ENCODE measurements at regions not wholly inside any gene's neighbourhood (a gene's known extent, or its start where the extent isn't known, plus 50 kb on each side); places are given as distances from the start of the nearest gene placed in this dataset.

DNA sequence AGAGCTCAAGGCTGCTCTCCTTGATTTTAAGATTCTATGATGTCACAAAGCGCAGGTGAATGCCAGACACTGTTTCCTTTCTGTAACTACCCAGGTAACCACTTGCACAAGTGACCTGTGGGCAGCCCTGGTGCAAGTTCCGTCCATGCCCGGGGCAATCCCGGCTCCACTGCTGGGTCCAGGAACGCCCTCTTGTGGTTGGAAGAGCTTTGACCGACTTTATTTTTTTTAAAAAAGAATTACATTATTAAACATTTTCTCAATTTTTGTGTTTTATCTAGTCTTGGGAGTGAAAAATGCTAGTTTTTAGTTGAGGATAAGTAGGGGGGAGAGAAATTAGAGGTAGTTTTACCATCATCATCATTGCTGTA is 695.2 kb downstream of the QKI start:
- ATAC-seq: peak; percentile 63
- peak overlapping the region in 1 of 2 donors; percentile 73 for H3K27ac ChIP-seq
- H3K9me3 ChIP-seq: no peaks in the 10 kb centered on the region
- H3K4me1 ChIP-seq: peaks cover 0 to 9% of the 10 kb centered on the region in 2 donors
- no peaks in the 10 kb centered on the region for H3K27me3 ChIP-seq
- H3K36me3 ChIP-seq: no peaks in the 10 kb centered on the region
- no peak for DNase-seq
- intact Hi-C loops (cut with DNase I): no loop called here
- no peak overlapping the region for H3K4me3 ChIP-seq
- TF ChIP-seq, protein P1, sequence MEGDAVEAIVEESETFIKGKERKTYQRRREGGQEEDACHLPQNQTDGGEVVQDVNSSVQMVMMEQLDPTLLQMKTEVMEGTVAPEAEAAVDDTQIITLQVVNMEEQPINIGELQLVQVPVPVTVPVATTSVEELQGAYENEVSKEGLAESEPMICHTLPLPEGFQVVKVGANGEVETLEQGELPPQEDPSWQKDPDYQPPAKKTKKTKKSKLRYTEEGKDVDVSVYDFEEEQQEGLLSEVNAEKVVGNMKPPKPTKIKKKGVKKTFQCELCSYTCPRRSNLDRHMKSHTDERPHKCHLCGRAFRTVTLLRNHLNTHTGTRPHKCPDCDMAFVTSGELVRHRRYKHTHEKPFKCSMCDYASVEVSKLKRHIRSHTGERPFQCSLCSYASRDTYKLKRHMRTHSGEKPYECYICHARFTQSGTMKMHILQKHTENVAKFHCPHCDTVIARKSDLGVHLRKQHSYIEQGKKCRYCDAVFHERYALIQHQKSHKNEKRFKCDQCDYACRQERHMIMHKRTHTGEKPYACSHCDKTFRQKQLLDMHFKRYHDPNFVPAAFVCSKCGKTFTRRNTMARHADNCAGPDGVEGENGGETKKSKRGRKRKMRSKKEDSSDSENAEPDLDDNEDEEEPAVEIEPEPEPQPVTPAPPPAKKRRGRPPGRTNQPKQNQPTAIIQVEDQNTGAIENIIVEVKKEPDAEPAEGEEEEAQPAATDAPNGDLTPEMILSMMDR (IDR thresholded peaks at IDR 0.05): peak in 1 of 2 donors; percentile 47

DNA sequence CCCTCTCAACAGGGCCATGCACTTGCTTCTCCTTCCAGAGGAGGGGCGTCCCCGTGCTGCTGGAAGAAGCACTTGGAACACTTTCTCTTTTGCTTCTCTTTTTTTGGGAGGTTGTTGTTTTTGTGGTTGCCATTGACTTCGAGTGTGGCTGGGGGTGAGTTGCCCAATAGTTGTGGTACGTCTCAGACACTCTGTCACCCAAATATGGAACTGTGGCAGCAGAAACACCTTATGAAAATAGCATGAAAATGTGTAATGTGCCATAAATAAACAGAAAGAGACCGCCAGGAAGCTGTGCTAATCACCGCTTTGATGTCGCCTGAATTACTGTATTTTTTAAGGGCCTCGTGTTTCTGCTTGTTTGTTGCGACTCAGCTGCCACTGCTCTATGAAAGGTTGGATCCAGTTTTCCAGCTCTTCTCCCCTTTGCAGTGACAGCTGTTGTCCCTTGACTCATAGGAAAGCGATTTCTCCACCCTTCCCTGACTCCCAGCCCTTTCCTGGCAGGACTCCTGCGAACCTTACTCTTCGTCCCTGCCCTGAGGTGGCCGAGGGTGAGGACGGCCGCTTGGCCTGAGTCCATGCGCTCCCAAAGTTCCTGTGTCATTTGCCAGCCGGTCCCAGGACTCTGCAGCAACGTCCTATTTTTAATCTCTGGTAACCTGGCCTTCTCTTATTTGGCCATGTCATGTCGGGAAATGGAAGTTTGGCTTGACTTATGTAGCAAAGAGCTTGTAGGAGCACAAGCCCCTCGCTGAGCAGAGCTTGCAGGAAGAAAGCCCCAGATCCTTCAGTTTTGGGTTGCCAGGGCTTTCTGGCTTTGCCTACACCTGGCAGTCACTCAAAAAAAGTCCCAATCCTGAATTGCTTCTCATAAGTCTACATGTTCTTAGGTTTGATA is 694.6 kb downstream of the QKI start:
- peaks cover 0 to 9% of the 10 kb centered on the region in 2 donors for H3K4me1 ChIP-seq
- no peak overlapping the region for H3K4me3 ChIP-seq
- intact Hi-C loops (cut with DNase I): no loop called here
- ATAC-seq (peak; percentile 59), DNase-seq (no peak)
- no peaks in the 10 kb centered on the region for H3K27me3 ChIP-seq
- no peaks in the 10 kb centered on the region for H3K9me3 ChIP-seq
- no peaks in the 10 kb centered on the region for H3K36me3 ChIP-seq
- TF ChIP-seq, protein P1 (IDR thresholded peaks at IDR 0.05): no peak
- H3K27ac ChIP-seq: peak overlapping the region in 1 of 2 donors; percentile 73

DNA sequence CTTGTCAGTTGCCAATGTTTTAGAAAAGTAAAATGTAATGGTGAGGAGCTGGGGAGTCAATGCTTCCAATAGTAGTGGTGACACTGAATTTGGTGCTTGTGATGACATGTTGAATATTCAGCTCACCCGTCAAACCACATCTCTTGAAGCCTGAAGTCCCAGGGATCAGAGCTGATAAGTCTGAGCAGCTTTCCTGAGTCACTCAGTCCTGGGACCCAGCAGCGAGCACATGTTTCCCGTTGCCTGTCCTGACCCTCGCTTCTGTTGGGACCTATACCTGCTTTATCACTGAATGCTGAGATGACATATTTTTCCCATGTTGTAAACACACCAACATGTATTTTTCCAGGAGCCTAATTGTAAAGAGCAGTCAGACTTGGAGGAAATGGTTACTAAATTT is 693.6 kb downstream of the QKI start:
- no peaks in the 10 kb centered on the region for H3K9me3 ChIP-seq
- H3K4me3 ChIP-seq: no peak overlapping the region
- H3K4me1 ChIP-seq: peaks cover 0 to 9% of the 10 kb centered on the region in 2 donors
- H3K27me3 ChIP-seq: no peaks in the 10 kb centered on the region
- DNase-seq (no peak), ATAC-seq (no peak)
- TF ChIP-seq, protein P1 (IDR thresholded peaks at IDR 0.05): no peak
- peak overlapping the region in 1 of 2 donors; percentile 73 for H3K27ac ChIP-seq
- H3K36me3 ChIP-seq: no peaks in the 10 kb centered on the region
- intact Hi-C loops (cut with DNase I): no loop called here

DNA sequence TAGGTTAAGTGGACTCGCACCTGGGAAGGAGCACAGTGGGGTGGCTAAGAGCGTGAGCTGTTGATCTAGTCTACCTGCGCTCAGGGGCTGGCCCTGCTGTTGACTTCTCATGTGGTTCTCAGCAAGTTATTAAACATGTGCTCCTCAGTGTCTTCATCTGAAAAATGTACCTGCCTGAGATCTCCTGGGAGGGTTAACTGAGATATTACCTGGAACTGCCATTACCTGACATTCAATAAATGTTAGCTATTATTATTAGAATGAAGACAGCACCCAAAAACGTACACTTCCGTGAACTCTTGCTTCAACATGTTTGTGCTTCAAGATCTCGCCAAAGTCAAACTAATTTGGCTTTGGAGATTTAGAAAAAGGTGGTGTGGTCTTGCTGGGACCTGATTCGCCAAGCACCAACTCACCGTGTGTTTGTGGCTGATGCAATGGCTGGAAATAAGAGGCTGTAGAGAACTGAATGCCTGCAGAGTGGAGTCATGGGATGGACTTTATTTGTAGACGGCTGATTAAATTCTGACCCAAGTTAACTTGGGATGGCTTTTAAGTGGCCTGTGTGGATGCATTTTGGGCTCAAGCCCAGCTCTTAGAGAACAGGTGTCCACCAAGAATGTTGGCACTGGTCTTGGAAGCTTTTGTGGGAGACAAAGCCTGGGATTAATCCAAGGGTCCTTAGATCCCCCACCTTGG is 692.9 kb downstream of the QKI start:
- H3K27ac ChIP-seq: no peak overlapping the region
- TF ChIP-seq, protein P1 (IDR thresholded peaks at IDR 0.05): no peak
- no peaks in the 10 kb centered on the region for H3K9me3 ChIP-seq
- no peaks in the 10 kb centered on the region for H3K36me3 ChIP-seq
- no peak for ATAC-seq
- no peak overlapping the region for H3K4me3 ChIP-seq
- DNase-seq: no peak
- no peaks in the 10 kb centered on the region for H3K27me3 ChIP-seq
- intact Hi-C loops (cut with DNase I): no loop called here
- peaks cover 0 to 9% of the 10 kb centered on the region in 2 donors for H3K4me1 ChIP-seq

DNA sequence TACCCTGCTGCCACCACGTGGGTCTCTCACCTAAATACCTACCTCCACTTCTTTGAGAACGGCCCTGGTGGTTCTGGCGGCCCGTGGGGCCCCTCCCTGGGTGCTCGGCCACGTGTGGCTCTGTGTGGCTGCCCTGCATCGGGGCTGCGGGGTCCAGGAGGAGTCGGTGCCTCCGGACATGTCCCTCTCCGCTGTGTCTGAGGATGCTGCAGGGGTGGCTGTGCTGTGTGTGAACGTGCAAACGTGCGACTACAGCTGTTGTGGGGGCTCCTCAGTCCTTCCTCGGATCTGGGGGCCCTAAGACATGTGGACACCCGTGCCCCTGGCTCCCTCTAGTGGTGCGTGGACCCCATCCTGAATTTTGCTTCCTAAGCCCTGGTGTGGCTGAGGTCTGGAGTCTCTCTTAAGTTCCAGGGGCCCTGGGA is 691.8 kb downstream of the QKI start:
- H3K27me3 ChIP-seq: no peaks in the 10 kb centered on the region
- peaks cover 0 to 9% of the 10 kb centered on the region in 2 donors for H3K4me1 ChIP-seq
- no peaks in the 10 kb centered on the region for H3K36me3 ChIP-seq
- no peaks in the 10 kb centered on the region for H3K9me3 ChIP-seq
- H3K4me3 ChIP-seq: no peak overlapping the region
- intact Hi-C loops (cut with DNase I): no loop called here
- DNase-seq (no peak), ATAC-seq (peak; percentile 10)
- TF ChIP-seq, protein P1 (IDR thresholded peaks at IDR 0.05): no peak
- no peak overlapping the region for H3K27ac ChIP-seq
